Endothelial cell of umbilical vein (primary cell): ENCODE measurements at regions not wholly inside any gene's neighbourhood (a gene's known extent, or its start where the extent isn't known, plus 50 kb on each side); places are given as distances from the start of the nearest gene placed in this dataset.

Experiments
- BruUV-seq: library from RNA; stranded (reverse); fragments of 400-500 nt; replicated peaks from 2 replicates; lab custom pipeline; 2021; lab: Mats Ljungman, UMichigan
- CTCF ChIA-PET: fragments of 300-600, 350-600 bp; sonication (Branson Sonifier 250); formaldehyde crosslinking; loops from one replicate; lab custom pipeline; 2021; ENCODE audit warnings: antibody characterized with exemption, inconsistent platforms; lab: Charles Lee
- POLR2A ChIA-PET: fragments of 300-600, 350-600 bp; sonication (Branson Sonifier 250); formaldehyde crosslinking; loops from one replicate; lab custom pipeline; 2021; ENCODE audit warnings: antibody characterized with exemption, inconsistent platforms; lab: Charles Lee
- DNase-seq: peaks from one replicate; pipeline ENCODE4 v3.0.0-alpha.2; 2011; ENCODE audit warnings: low read depth, low spot score
- FAIRE-seq: peaks from 2 replicates; lab custom pipeline; 2011; peaks lifted over from hg19 to GRCh38; lab: Jason Lieb, UNC
- H2AFZ ChIP-seq: 2 replicates; pipeline ENCODE4 v1.6.0; 2012; ENCODE audit warnings: low read depth, low read length, control low read depth, inconsistent platforms
- H3K27ac ChIP-seq: 2 replicates; pipeline ENCODE4 v1.5.1; 2011; ENCODE audit warnings: low read depth, mild to moderate bottlenecking, control low read depth, low read length, moderate library complexity; ENCODE audit not compliant: insufficient read depth
- H3K27me3 ChIP-seq, 2 experiments: 2 replicates each; pipeline versions ENCODE4 v1.6.0 to v1.6.1; 2011; ENCODE audit warnings: low read length in 2 of 2, mixed read lengths in 1 of 2; ENCODE audit not compliant: control insufficient read depth in 2 of 2, insufficient read depth in 2 of 2
- H3K36me3 ChIP-seq, 2 experiments: 2 replicates in 1 of 2; 3 replicates in 1 of 2; pipeline ENCODE4 v1.5.1; 2011; ENCODE audit warnings: low read length in 2 of 2, mild to moderate bottlenecking in 1 of 2, moderate library complexity in 1 of 2; ENCODE audit not compliant: control insufficient read depth in 2 of 2, insufficient read depth in 2 of 2; ENCODE audit errors: extremely low read depth in 1 of 2
- H3K4me1 ChIP-seq: 3 replicates; pipeline ENCODE4 v1.5.1; 2011; ENCODE audit warnings: mild to moderate bottlenecking, low read length; ENCODE audit not compliant: control insufficient read depth, insufficient read depth; ENCODE audit errors: extremely low read depth
- H3K4me2 ChIP-seq: 2 replicates; pipeline ENCODE4 v1.6.1; 2011; ENCODE audit warnings: low read length, control low read depth, mixed read lengths; ENCODE audit not compliant: insufficient read depth
- H3K4me3 ChIP-seq, 3 experiments: fragments of 200-600 bp in 1 of 3; sonication (generic), shearing (Covaris generic) in 1 of 3; replicated peaks in 1 of 3; 2 replicates each; pipeline ENCODE4 v1.5.1; 2011 to 2016; ENCODE audit warnings: control low read depth in 3 of 3, low read length in 3 of 3, mild to moderate bottlenecking in 2 of 3, inconsistent platforms in 1 of 3, low read depth in 1 of 3, moderate library complexity in 1 of 3; ENCODE audit not compliant: insufficient read depth in 1 of 3
- H3K79me2 ChIP-seq: 2 replicates; pipeline ENCODE4 v1.6.0; 2012; ENCODE audit warnings: low read length, inconsistent platforms; ENCODE audit not compliant: control insufficient read depth, insufficient read depth
- H3K9ac ChIP-seq: replicated peaks from 2 replicates; pipeline ENCODE3; 2011; ENCODE audit warnings: low read length, control low read depth; ENCODE audit not compliant: insufficient read depth; ENCODE audit errors: extremely low read depth
- H3K9me1 ChIP-seq: replicated peaks from 3 replicates; pipeline ENCODE4 v1.6.0; 2011; ENCODE audit warnings: mild to moderate bottlenecking, low read length; ENCODE audit not compliant: control insufficient read depth, insufficient read depth; ENCODE audit errors: extremely low read depth
- H3K9me3 ChIP-seq: replicated peaks from 2 replicates; pipeline ENCODE4 v1.5.1; 2012; ENCODE audit warnings: low read length, inconsistent platforms; ENCODE audit not compliant: control insufficient read depth, insufficient read depth
- H4K20me1 ChIP-seq: replicated peaks from 2 replicates; pipeline ENCODE3; 2011; ENCODE audit warnings: mild to moderate bottlenecking, low read length; ENCODE audit not compliant: control insufficient read depth, insufficient read depth; ENCODE audit errors: extremely low read depth
- CTCF ChIP-seq, 2 donors: IDR thresholded peaks; 1 replicate in 1 of 2; 2 replicates in 1 of 2; pipeline ENCODE4 v1.5.1; 2011; ENCODE audit warnings: low read length in 2 of 2, mild to moderate bottlenecking in 2 of 2, moderate library complexity in 2 of 2, control low read depth in 1 of 2, inconsistent platforms in 1 of 2, low read depth in 1 of 2; ENCODE audit not compliant: insufficient read depth in 1 of 2; ENCODE audit errors: extremely low read depth in 1 of 2
- EZH2 ChIP-seq: IDR thresholded peaks from 2 replicates; pipeline ENCODE4 v1.6.1; 2012; ENCODE audit warnings: borderline replicate concordance, low read depth, mild to moderate bottlenecking, moderate library complexity, low read length, inconsistent platforms; ENCODE audit not compliant: severe bottlenecking
- FOS ChIP-seq: IDR thresholded peaks from 2 replicates; pipeline ENCODE4 v1.6.1; 2011; ENCODE audit warnings: mild to moderate bottlenecking, low read length, moderate library complexity, borderline replicate concordance; ENCODE audit not compliant: insufficient read depth
- GATA2 ChIP-seq: IDR thresholded peaks from 2 replicates; pipeline ENCODE4 v1.7.0; 2011; ENCODE audit warnings: low read depth, mild to moderate bottlenecking, moderate library complexity, mixed read lengths, low read length; ENCODE audit not compliant: insufficient read length, insufficient read depth
- JUN ChIP-seq: IDR thresholded peaks from 2 replicates; pipeline ENCODE4 v1.6.1; 2011; ENCODE audit warnings: borderline replicate concordance, low read depth; ENCODE audit not compliant: insufficient read length, insufficient read depth
- MAX ChIP-seq: IDR thresholded peaks from 2 replicates; pipeline ENCODE4 v1.6.1; 2011; ENCODE audit not compliant: insufficient read depth, insufficient read length
- MYC ChIP-seq: IDR thresholded peaks from one replicate; pipeline ENCODE4 v1.6.1; 2011; ENCODE audit warnings: mild to moderate bottlenecking, low read depth, low read length
- POLR2A ChIP-seq: IDR thresholded peaks from 2 replicates; pipeline ENCODE4 v1.6.1; 2012; ENCODE audit warnings: low read depth, mild to moderate bottlenecking, control low read depth, low read length
- POLR2AphosphoS5 ChIP-seq: IDR thresholded peaks from 2 replicates; pipeline ENCODE4 v1.6.1; 2012; ENCODE audit warnings: low read depth, mild to moderate bottlenecking, control low read depth, low read length, moderate library complexity; ENCODE audit not compliant: insufficient read depth
- dilution Hi-C: fragments of 300-500 bp; cut with MboI; formaldehyde crosslinking; loops from one replicate; pipeline ENCODE4 v1.15.0; 2019; ENCODE audit warnings: low sequenced_read_pairs; ENCODE audit not compliant: extremely low pct_ligation_motif_present
- intact Hi-C: fragments of 100-400 bp; cut with micrococcal nuclease; formaldehyde crosslinking; loops from one replicate; pipeline ENCODE4 v1.10.0; 2022

GRCh38 chrX:38896724-38897298 is 95.6 kb downstream of the MID1IP1 start:
- dilution Hi-C loops = no loop called here
- BruUV-seq = no TSS peak
- H3K4me1 ChIP-seq = no peaks in the 10 kb centered on the region
- intact Hi-C loops = no loop called here
- H3K4me3 ChIP-seq = no peak overlapping the region
- FAIRE-seq (no peak), DNase-seq (no peak)
- H3K4me2 ChIP-seq = no peak overlapping the region
- H3K27ac ChIP-seq = no peak overlapping the region
- H3K36me3 ChIP-seq = no peaks in the 10 kb centered on the region
- ChIA-PET CTCF (no interaction called here), POLR2A (no interaction called here)
- H4K20me1 ChIP-seq = no peaks in the 10 kb centered on the region
- no peak overlapping the region for H3K9ac ChIP-seq
- H3K9me3 ChIP-seq = no peaks in the 10 kb centered on the region
- no peak for TF ChIP-seq FOS
- TF ChIP-seq JUN = no peak
- no peak for TF ChIP-seq CTCF (IDR thresholded peaks at IDR 0.05; ENCODE audit: extremely low read depth in 1 of 2, insufficient read depth in 1 of 2, low read depth in 1 of 2, low read length in 2 of 2)
- no peak for TF ChIP-seq GATA2
- TF ChIP-seq POLR2AphosphoS5 = no peak
- H3K9me1 ChIP-seq = no peaks in the 10 kb centered on the region
- H3K79me2 ChIP-seq = no peaks in the 10 kb centered on the region
- H3K27me3 ChIP-seq = no peaks in the 10 kb centered on the region
- H2AFZ ChIP-seq = no peak overlapping the region

GRCh38 chrX:38898261-38898660 is 97.0 kb downstream of the MID1IP1 start:
- Histone ChIP-seq H3K79me2 (no peaks in the 10 kb centered on the region), H3K4me3 (no peak overlapping the region), H3K27ac (no peak overlapping the region), H3K36me3 (no peaks in the 10 kb centered on the region), H3K4me2 (no peak overlapping the region), H3K27me3 (no peaks in the 10 kb centered on the region), H3K4me1 (no peaks in the 10 kb centered on the region), H3K9me1 (no peaks in the 10 kb centered on the region), H3K9ac (no peak overlapping the region), H2AFZ (no peak overlapping the region), H3K9me3 (no peaks in the 10 kb centered on the region), H4K20me1 (no peaks in the 10 kb centered on the region)
- DNase-seq (no peak), FAIRE-seq (no peak)
- ChIA-PET CTCF (no interaction called here), POLR2A (no interaction called here)
- no peak for TF ChIP-seq FOS
- no peak for TF ChIP-seq POLR2A
- no peak for TF ChIP-seq JUN
- no peak for TF ChIP-seq EZH2
- TF ChIP-seq CTCF (IDR thresholded peaks at IDR 0.05; ENCODE audit: extremely low read depth in 1 of 2, insufficient read depth in 1 of 2, low read depth in 1 of 2, low read length in 2 of 2) = no peak
- no peak for TF ChIP-seq MAX
- TF ChIP-seq MYC = no peak
- no peak for TF ChIP-seq GATA2
- no peak for TF ChIP-seq POLR2AphosphoS5
- no TSS peak for BruUV-seq
- intact Hi-C loops = no loop called here
- dilution Hi-C loops = no loop called here
